H9 (cell line): ENCODE measurements at regions not wholly inside any gene's neighbourhood (a gene's known extent, or its start where the extent isn't known, plus 50 kb on each side); places are given as distances from the start of the nearest gene placed in this dataset.

Experiments
- DNase-seq: peaks from one replicate; pipeline ENCODE4 v3.0.0-alpha.2; 2017
- H2AFZ ChIP-seq: one replicate; pipeline ENCODE4 v1.6.1; 2013; ENCODE audit warnings: mild to moderate bottlenecking, low read length, control low read depth, moderate library complexity
- H2AK5ac ChIP-seq: 2 replicates; pipeline ENCODE4 v1.6.1; 2013; ENCODE audit warnings: low read length, control low read depth, mixed read lengths; ENCODE audit not compliant: insufficient read length
- H2BK120ac ChIP-seq: one replicate; pipeline ENCODE4 v1.6.1; 2013; ENCODE audit warnings: low read depth, mild to moderate bottlenecking, low read length, control low read depth, inconsistent platforms; ENCODE audit not compliant: poor library complexity, severe bottlenecking
- H2BK12ac ChIP-seq: 2 replicates; pipeline ENCODE4 v1.6.1; 2013; ENCODE audit warnings: low read length, control low read depth, mixed read lengths, low read depth; ENCODE audit not compliant: insufficient read length
- H2BK15ac ChIP-seq: 2 replicates; pipeline ENCODE4 v1.6.1; 2013; ENCODE audit warnings: low read depth, low read length, control low read depth
- H2BK20ac ChIP-seq: one replicate; pipeline ENCODE4 v1.6.1; 2013; ENCODE audit warnings: low read depth, mild to moderate bottlenecking, low read length, control low read depth, inconsistent platforms; ENCODE audit not compliant: poor library complexity, severe bottlenecking
- H2BK5ac ChIP-seq: 2 replicates; pipeline ENCODE4 v1.6.1; 2013; ENCODE audit warnings: low read length, control low read depth, mixed read lengths; ENCODE audit not compliant: insufficient read length
- H3K14ac ChIP-seq: 2 replicates; pipeline ENCODE4 v1.6.1; 2013; ENCODE audit warnings: low read length, control low read depth; ENCODE audit not compliant: insufficient read depth
- H3K18ac ChIP-seq: 2 replicates; pipeline ENCODE4 v1.6.1; 2013; ENCODE audit warnings: low read depth, mild to moderate bottlenecking, mixed read lengths, low read length, control low read depth; ENCODE audit not compliant: insufficient read length
- H3K23ac ChIP-seq: 2 replicates; pipeline ENCODE4 v1.6.1; 2013; ENCODE audit warnings: low read length, control low read depth, mixed read lengths, low read depth; ENCODE audit not compliant: insufficient read length
- H3K23me2 ChIP-seq: 2 replicates; pipeline ENCODE4 v1.6.1; 2013; ENCODE audit warnings: low read depth, mild to moderate bottlenecking, mixed read lengths, low read length, control low read depth; ENCODE audit not compliant: insufficient read length, poor library complexity, severe bottlenecking
- H3K27ac ChIP-seq: 2 replicates; pipeline ENCODE4 v1.5.1; 2013; ENCODE audit warnings: low read length, control low read depth, mixed read lengths, low read depth; ENCODE audit not compliant: insufficient read length
- H3K27me3 ChIP-seq: 2 replicates; pipeline ENCODE4 v1.6.1; 2013; ENCODE audit warnings: low read length, control low read depth, inconsistent platforms; ENCODE audit not compliant: insufficient read depth
- H3K4ac ChIP-seq: 2 replicates; pipeline ENCODE4 v1.6.1; 2013; ENCODE audit warnings: low read depth, mild to moderate bottlenecking, control low read depth, inconsistent platforms, low read length, moderate library complexity
- H3K4me1 ChIP-seq: 2 replicates; pipeline ENCODE4 v1.6.1; 2013; ENCODE audit warnings: low read length, control low read depth, inconsistent platforms; ENCODE audit not compliant: insufficient read depth
- H3K4me2 ChIP-seq: 2 replicates; pipeline ENCODE4 v1.6.1; 2013; ENCODE audit warnings: low read length, control low read depth, mixed read lengths; ENCODE audit not compliant: insufficient read length, insufficient read depth
- H3K56ac ChIP-seq: 2 replicates; pipeline ENCODE4 v1.6.1; 2013; ENCODE audit warnings: low read depth, mild to moderate bottlenecking, mixed read lengths, low read length, control low read depth; ENCODE audit not compliant: insufficient read length
- H3K79me1 ChIP-seq: 2 replicates; pipeline ENCODE4 v1.6.1; 2013; ENCODE audit warnings: low read depth, mild to moderate bottlenecking, moderate library complexity, low read length, control low read depth, inconsistent platforms; ENCODE audit not compliant: insufficient read depth, poor library complexity, severe bottlenecking
- H3K79me2 ChIP-seq: 2 replicates; pipeline ENCODE4 v1.6.1; 2013; ENCODE audit warnings: low read length, control low read depth, inconsistent platforms; ENCODE audit not compliant: insufficient read depth
- H3K9ac ChIP-seq: 2 replicates; pipeline ENCODE4 v1.6.1; 2013; ENCODE audit warnings: low read length, control low read depth, mixed read lengths; ENCODE audit not compliant: insufficient read length; ENCODE audit errors: extremely low read depth
- H3K9me3 ChIP-seq: one replicate; pipeline ENCODE4 v1.6.1; 2013; ENCODE audit warnings: low read depth, low read length, inconsistent platforms; ENCODE audit not compliant: control insufficient read depth
- H3T11ph ChIP-seq: one replicate; pipeline ENCODE4 v1.6.1; 2013; ENCODE audit warnings: mild to moderate bottlenecking, low read length, control low read depth, inconsistent platforms
- H4K20me1 ChIP-seq: one replicate; pipeline ENCODE4 v1.6.1; 2013; ENCODE audit not compliant: control insufficient read depth, insufficient read length, insufficient read depth
- H4K5ac ChIP-seq: 2 replicates; pipeline ENCODE4 v1.6.1; 2013; ENCODE audit warnings: low read depth, mild to moderate bottlenecking, mixed read lengths, low read length, control low read depth; ENCODE audit not compliant: insufficient read length
- H4K8ac ChIP-seq: replicated peaks from 2 replicates; pipeline ENCODE4 v1.6.1; 2013; ENCODE audit warnings: low read length, control low read depth, mixed read lengths, low read depth; ENCODE audit not compliant: insufficient read length
- H4K91ac ChIP-seq: 2 replicates; pipeline ENCODE4 v1.6.1; 2013; ENCODE audit warnings: low read depth, mild to moderate bottlenecking, moderate library complexity, mixed read lengths, low read length, control low read depth; ENCODE audit not compliant: insufficient read length
- H3K27ac Mint-ChIP-seq, 3 experiments: 2 replicates in 2 of 3; 3 replicates in 1 of 3; pipeline ENCODE4 v1.8.0; 2020 to 2021; ENCODE audit warnings: mixed read lengths in 3 of 3, mild to moderate bottlenecking in 1 of 3, moderate library complexity in 1 of 3
- H3K27me3 Mint-ChIP-seq: 2 replicates; pipeline ENCODE4 v1.8.0; 2021; ENCODE audit warnings: low read depth, mild to moderate bottlenecking, moderate library complexity, mixed read lengths
- H3K36me3 Mint-ChIP-seq, 3 experiments: 2 replicates in 2 of 3; 3 replicates in 1 of 3; pipeline ENCODE4 v1.8.0; 2020 to 2021; ENCODE audit warnings: low read depth in 3 of 3, mixed read lengths in 3 of 3; ENCODE audit not compliant: insufficient read depth in 1 of 3
- H3K4me1 Mint-ChIP-seq, 2 experiments: 2 replicates each; pipeline ENCODE4 v1.8.0; 2020; ENCODE audit warnings: mixed read lengths in 2 of 2
- H3K4me3 Mint-ChIP-seq, 2 experiments: 2 replicates in 1 of 2; 3 replicates in 1 of 2; pipeline ENCODE4 v1.8.0; 2020 to 2021; ENCODE audit warnings: mild to moderate bottlenecking in 2 of 2, mixed read lengths in 2 of 2, moderate library complexity in 1 of 2
- H3K9me3 Mint-ChIP-seq, 2 experiments: 2 replicates in 1 of 2; 3 replicates in 1 of 2; pipeline ENCODE4 v1.8.0; 2020; ENCODE audit warnings: mild to moderate bottlenecking in 2 of 2, mixed read lengths in 2 of 2, moderate library complexity in 1 of 2
- CTCF ChIP-seq: fragments of 200-600 bp; sonication (generic); conservative IDR thresholded peaks from 3 replicates; pipeline ENCODE4 v1.8.0; 2021; ENCODE audit warnings: antibody characterized with exemption, mild to moderate bottlenecking
- WGBS: extraction: QIAGEN DNeasy Blood & Tissue Kit; methylation state at CpG from one replicate; pipeline ENCODE4 v1.1.7; 2013; ENCODE audit warnings: missing lambda C conversion rate, low lambda C conversion rate, mixed read lengths; ENCODE audit not compliant: insufficient read length; ENCODE audit errors: extremely low coverage; 5-methylcytosine and 5-hydroxymethylcytosine counted together

- no peak overlapping the region for H4K8ac ChIP-seq
- no peak overlapping the region for H4K5ac ChIP-seq
- H3K36me3 Mint-ChIP-seq, result no peaks in the 10 kb centered on the region; a peak in 1 of 7 replicates
- no peak overlapping the region for H3K14ac ChIP-seq
- no peaks in the 10 kb centered on the region for H3K23me2 ChIP-seq
- no peak overlapping the region for H3K4ac ChIP-seq
- no peak overlapping the region for H3K23ac ChIP-seq
- WGBS, result no CpG with 5 or more reads among the region's 3 CpGs
- H2BK12ac ChIP-seq, result no peak overlapping the region
- no peaks in the 10 kb centered on the region for H3K9me3 Mint-ChIP-seq
- no peak overlapping the region for H2AFZ ChIP-seq
- H3K79me2 ChIP-seq, result no peaks in the 10 kb centered on the region
- no peak overlapping the region for H4K91ac ChIP-seq
- no peaks in the 10 kb centered on the region for H3K4me1 Mint-ChIP-seq
- H3K4me3 Mint-ChIP-seq, result no peak overlapping the region
- TF ChIP-seq CTCF, result no peak
- H3K79me1 ChIP-seq, result no peaks in the 10 kb centered on the region
- no peaks in the 10 kb centered on the region for H3K4me1 ChIP-seq
- H3K9ac ChIP-seq, result no peak overlapping the region
- H2BK5ac ChIP-seq, result no peak overlapping the region
- no peak overlapping the region for H3K27ac Mint-ChIP-seq
- H3K4me2 ChIP-seq, result no peak overlapping the region
- H3K56ac ChIP-seq, result no peak overlapping the region
- H2BK15ac ChIP-seq, result no peak overlapping the region
- no peaks in the 10 kb centered on the region for H3K27me3 ChIP-seq
- no peaks in the 10 kb centered on the region for H3K27me3 Mint-ChIP-seq
- no peak overlapping the region for H3K18ac ChIP-seq
- no peak for DNase-seq
- no peaks in the 10 kb centered on the region for H3K9me3 ChIP-seq
- H2AK5ac ChIP-seq, result no peak overlapping the region
- H2BK20ac ChIP-seq, result no peak overlapping the region
- H3K27ac ChIP-seq, result no peak overlapping the region
- no peak overlapping the region for H2BK120ac ChIP-seq
- no peak overlapping the region for H3T11ph ChIP-seq
- H4K20me1 ChIP-seq, result no peaks in the 10 kb centered on the region
These were observed 698.0 kb downstream of the FAT4 start for GRCh38 chr4:126012691-126013290.
